A549 (cell line): ENCODE measurements at regions not wholly inside any gene's neighbourhood (a gene's known extent, or its start where the extent isn't known, plus 50 kb on each side); places are given as distances from the start of the nearest gene placed in this dataset.

Experiments used
- ATAC-seq, 2 experiments: fragments of 200-7000 bp in 1 of 2; fragments of >200 bp in 1 of 2; cut with Nextera tagmentation in 1 of 2; cut with Tn5 transposase in 1 of 2; 3 replicates each; pipeline versions ENCODE4 v1.8.0 to v1.9.1; 2018 to 2020; ENCODE audit warnings: mild to moderate bottlenecking in 1 of 2, moderate library complexity in 1 of 2
- CTCF ChIA-PET: fragments of 300-600 bp; sonication (Branson Sonifier 250); formaldehyde crosslinking; extraction: SDS; loops from one replicate; lab custom pipeline; 2021; ENCODE audit warnings: antibody characterized with exemption, inconsistent platforms; lab: Yijun Ruan, JAX
- POLR2A ChIA-PET: fragments of 350-600 bp; formaldehyde crosslinking; extraction: SDS; loops from one replicate; lab custom pipeline; 2021; ENCODE audit warnings: antibody characterized with exemption, inconsistent platforms; lab: Yijun Ruan, JAX
- DNase-seq, 2 experiments: peaks; one replicate each; pipeline versions ENCODE4 v3.0.0 to v3.0.0-alpha.2; 2011 to 2016; ENCODE audit warnings: low read depth in 1 of 2, low spot score in 1 of 2
- FAIRE-seq: peaks from 2 replicates; lab custom pipeline; 2011; peaks lifted over from hg19 to GRCh38; lab: Jason Lieb, UNC
- H3K27ac ChIP-seq, 2 experiments: fragments of >200 bp; sonication (Bioruptor Twin); formaldehyde crosslinking; 3 replicates each; pipeline ENCODE4 v1.5.1; 2016 to 2017
- H3K4me1 ChIP-seq: fragments of >200 bp; sonication (Bioruptor Twin); formaldehyde crosslinking; 3 replicates; pipeline ENCODE4 v1.6.1; 2016
- H3K4me2 ChIP-seq: fragments of >200 bp; sonication (Bioruptor Twin); formaldehyde crosslinking; 3 replicates; pipeline ENCODE4 v1.6.1; 2016
- H3K4me3 ChIP-seq: fragments of >200 bp; sonication (Bioruptor Twin); formaldehyde crosslinking; 3 replicates; pipeline ENCODE4 v1.5.1; 2016
- H3K9me3 ChIP-seq: fragments of >200 bp; sonication (Bioruptor Twin); formaldehyde crosslinking; 3 replicates; pipeline ENCODE4 v1.6.1; 2016
- ATOH8 ChIP-seq: fragments of 250-450 bp; sonication (Bioruptor Pico); IDR thresholded peaks from 2 replicates; pipeline ENCODE4 v1.5.0; 2020; ENCODE audit warnings: low read depth, mild to moderate bottlenecking, moderate library complexity
- BCL3 ChIP-seq: fragments of >200 bp; sonication (Bioruptor Twin); formaldehyde crosslinking; IDR thresholded peaks from 3 replicates; pipeline ENCODE4 v1.6.1; 2016
- CBX2 ChIP-seq: fragments of 200-600 bp; sonication (generic); IDR thresholded peaks from 2 replicates; pipeline ENCODE4 v1.6.1; 2016; ENCODE audit warnings: low read depth, mild to moderate bottlenecking, borderline replicate concordance
- CEBPB ChIP-seq, 2 experiments: fragments of >200 bp in 1 of 2; sonication (Bioruptor Twin) in 1 of 2; formaldehyde crosslinking in 1 of 2; IDR thresholded peaks; 2 replicates each; pipeline ENCODE4 v1.6.1; 2012 to 2016
- CHD2 ChIP-seq: fragments of 150-350 bp; IDR thresholded peaks from 2 replicates; pipeline ENCODE4 v1.6.1; 2014; ENCODE audit warnings: low read length; ENCODE audit not compliant: partially characterized antibody
- CTCF ChIP-seq: fragments of >200 bp; sonication (Bioruptor Twin); formaldehyde crosslinking; IDR thresholded peaks from 3 replicates; pipeline ENCODE4 v1.5.1; 2016
- E2F6 ChIP-seq: IDR thresholded peaks from 2 replicates; pipeline ENCODE4 v1.6.1; 2012; ENCODE audit warnings: low read depth, borderline replicate concordance
- EHF ChIP-seq: fragments of 250-450 bp; sonication (Bioruptor Pico); IDR thresholded peaks from 2 replicates; pipeline ENCODE4 v1.5.0; 2020; ENCODE audit warnings: mild to moderate bottlenecking
- FOSB ChIP-seq: fragments of 250-450 bp; sonication (Bioruptor Pico); IDR thresholded peaks from 2 replicates; pipeline ENCODE4 v1.5.0; 2020; ENCODE audit warnings: mild to moderate bottlenecking, moderate library complexity
- GATA3 ChIP-seq: IDR thresholded peaks from 2 replicates; pipeline ENCODE4 v1.6.1; 2012; ENCODE audit warnings: borderline replicate concordance
- HDAC2 ChIP-seq: fragments of 200-600 bp; sonication (generic); IDR thresholded peaks from 2 replicates; pipeline ENCODE4 v1.6.1; 2016
- HES2 ChIP-seq: fragments of >200 bp; sonication (Bioruptor Twin); formaldehyde crosslinking; IDR thresholded peaks from 2 replicates; pipeline ENCODE4 v1.6.1; 2016
- HOXB13 ChIP-seq: fragments of 250-450 bp; sonication (Bioruptor Pico); IDR thresholded peaks from 2 replicates; pipeline ENCODE4 v1.5.0; 2020; ENCODE audit warnings: low read depth, mild to moderate bottlenecking, moderate library complexity
- JUN ChIP-seq, 2 experiments: fragments of >200 bp; sonication (Bioruptor Twin); formaldehyde crosslinking; IDR thresholded peaks; 2 replicates in 1 of 2; 3 replicates in 1 of 2; pipeline ENCODE4 v1.6.1; 2016 to 2017
- MAFK ChIP-seq: fragments of 450-650 bp; IDR thresholded peaks from 2 replicates; pipeline ENCODE4 v1.6.1; 2014; ENCODE audit not compliant: partially characterized antibody
- MAZ ChIP-seq: fragments of 150-350 bp; IDR thresholded peaks from 2 replicates; pipeline ENCODE4 v1.6.1; 2014; ENCODE audit warnings: antibody characterized with exemption, low read depth, low read length, borderline replicate concordance
- NPAS2 ChIP-seq: fragments of 250-450 bp; sonication (Bioruptor Pico); IDR thresholded peaks from 2 replicates; pipeline ENCODE4 v1.8.0; 2022; ENCODE audit warnings: mild to moderate bottlenecking, moderate library complexity, borderline replicate concordance
- POLR2A ChIP-seq: IDR thresholded peaks from 2 replicates; pipeline ENCODE4 v1.6.1; 2012; ENCODE audit warnings: mild to moderate bottlenecking, low read length
- SMC3 ChIP-seq: fragments of >200 bp; sonication (Bioruptor Twin); formaldehyde crosslinking; IDR thresholded peaks from 3 replicates; pipeline ENCODE4 v1.6.1; 2018; ENCODE audit warnings: inconsistent platforms
- TFCP2L1 ChIP-seq: fragments of 250-450 bp; sonication (Bioruptor Pico); IDR thresholded peaks from 2 replicates; pipeline ENCODE4 v1.5.0; 2021; ENCODE audit warnings: mild to moderate bottlenecking
- TP53 ChIP-seq: fragments of 250-450 bp; sonication (Bioruptor Pico); IDR thresholded peaks from 2 replicates; pipeline ENCODE4 v1.5.0; 2021; ENCODE audit warnings: mild to moderate bottlenecking, moderate library complexity
- USF2 ChIP-seq: fragments of 450-650 bp; IDR thresholded peaks from 2 replicates; pipeline ENCODE4 v1.6.1; 2014; ENCODE audit warnings: antibody characterized with exemption
- ZC3H11A ChIP-seq: fragments of 450-650 bp; IDR thresholded peaks from 2 replicates; pipeline ENCODE4 v1.6.1; 2014; ENCODE audit warnings: antibody characterized with exemption, mild to moderate bottlenecking
- ZFP36 ChIP-seq: fragments of 450-650 bp; IDR thresholded peaks from 2 replicates; pipeline ENCODE4 v1.6.1; 2014; ENCODE audit warnings: borderline replicate concordance; ENCODE audit not compliant: partially characterized antibody
- ZNF302 ChIP-seq: fragments of 250-450 bp; sonication (Bioruptor Pico); IDR thresholded peaks from 2 replicates; pipeline ENCODE4 v1.9.0; 2021; ENCODE audit warnings: inconsistent platforms, mild to moderate bottlenecking, moderate library complexity
- ZSCAN20 ChIP-seq: fragments of 250-450 bp; sonication (Bioruptor Pico); IDR thresholded peaks from 2 replicates; pipeline ENCODE4 v1.8.0; 2022; ENCODE audit warnings: mild to moderate bottlenecking, moderate library complexity
- WGBS: methylation state at CpG from one replicate; pipeline ENCODE4 v1.1.6; 2017; ENCODE audit errors: missing lambda C conversion rate; 5-methylcytosine and 5-hydroxymethylcytosine counted together

- ATAC-seq = no peak
- no peak for DNase-seq
- ChIA-PET POLR2A (no interaction called here), CTCF (no interaction called here)
- Histone ChIP-seq H3K4me3 (no peak overlapping the region), H3K27ac (no peak overlapping the region), H3K4me1 (peaks cover 7% of the 10 kb centered on the region; the same call in 2 of the 3 replicates), H3K4me2 (no peak overlapping the region)
- 93% methylated on average over 1 of the region's 1 CpG for WGBS
- no peak for TF ChIP-seq JUN (IDR thresholded peaks at IDR 0.05)
- TF ChIP-seq CEBPB (IDR thresholded peaks at IDR 0.05) = no peak
- TF ChIP-seq POLR2A = no peak
- no peak for TF ChIP-seq ZFP36
- TF ChIP-seq, all 56 proteins: peak for 0
- H3K9me3 ChIP-seq = no peaks in the 10 kb centered on the region
- FAIRE-seq = no peak
Observed at GRCh38 chr4:71136071-71136470, 142.6 kb downstream of the DCK start.

- no peak overlapping the region for H3K4me2 ChIP-seq
- ATAC-seq = no peak
Observed at GRCh38 chr4:71138007-71138615, 144.7 kb downstream of the DCK start.

GRCh38 chr4:71140563-71140962 is 147.1 kb downstream of the DCK start:
- Histone ChIP-seq H3K4me3 (no peak overlapping the region), H3K9me3 (no peaks in the 10 kb centered on the region), H3K27ac (no peak overlapping the region), H3K4me1 (no peaks in the 10 kb centered on the region), H3K4me2 (no peak overlapping the region)
- 16% methylated on average over 2 of the region's 2 CpGs for WGBS
- ATAC-seq (no peak), FAIRE-seq (no peak), DNase-seq (no peak)
- ChIA-PET CTCF (interaction anchor here (0.6 to 2.0 kb wide), 2 partner anchors 9 to 89 kb away, joined by 4 to 9 read pairs; no protein-coding TSS in a partner anchor), POLR2A (no interaction called here)
- TF ChIP-seq HES2 (no peak), NPAS2 (CRISPR knock-in tag) (no peak), GATA3 (no peak), ZC3H11A (no peak), E2F6 (no peak), FOSB (no peak), TP53 (CRISPR knock-in tag) (no peak), ZSCAN20 (CRISPR knock-in tag) (no peak), BCL3 (no peak), TFCP2L1 (no peak), MAFK (no peak), CTCF (no peak)

More at GRCh38 chr4:71138007-71138615, 144.7 kb downstream of the DCK start:
- H3K4me3 ChIP-seq = no peak overlapping the region
- WGBS = 43% methylated on average over 4 of the region's 4 CpGs
- FAIRE-seq (no peak), DNase-seq (no peak)
- no peaks in the 10 kb centered on the region for H3K9me3 ChIP-seq
- H3K4me1 ChIP-seq = no peaks in the 10 kb centered on the region; the same call in 2 of the 3 replicates
- CTCF ChIA-PET = no interaction called here
- TF ChIP-seq CBX2 = no peak
- no peak for TF ChIP-seq FOSB
- TF ChIP-seq EHF (CRISPR knock-in tag) = no peak
- no peak for TF ChIP-seq CHD2
- no peak for TF ChIP-seq MAFK
- no peak for TF ChIP-seq MAZ
- TF ChIP-seq TFCP2L1 = no peak
- no peak for TF ChIP-seq ATOH8
- no peak for TF ChIP-seq HDAC2
- no peak for TF ChIP-seq TP53 (CRISPR knock-in tag)
- no peak for TF ChIP-seq SMC3
- no peak for TF ChIP-seq USF2
- no peak for TF ChIP-seq ZNF302 (CRISPR knock-in tag)
- TF ChIP-seq HOXB13 (CRISPR knock-in tag) = no peak
- TF ChIP-seq ZC3H11A = no peak
- no peak overlapping the region for H3K27ac ChIP-seq
- POLR2A ChIA-PET = no interaction called here
